ENCODE measurements at regions not wholly inside any gene's neighbourhood (a gene's known extent, or its start where the extent isn't known, plus 50 kb on each side); places are given as distances from the start of the nearest gene placed in this dataset.

DNA sequence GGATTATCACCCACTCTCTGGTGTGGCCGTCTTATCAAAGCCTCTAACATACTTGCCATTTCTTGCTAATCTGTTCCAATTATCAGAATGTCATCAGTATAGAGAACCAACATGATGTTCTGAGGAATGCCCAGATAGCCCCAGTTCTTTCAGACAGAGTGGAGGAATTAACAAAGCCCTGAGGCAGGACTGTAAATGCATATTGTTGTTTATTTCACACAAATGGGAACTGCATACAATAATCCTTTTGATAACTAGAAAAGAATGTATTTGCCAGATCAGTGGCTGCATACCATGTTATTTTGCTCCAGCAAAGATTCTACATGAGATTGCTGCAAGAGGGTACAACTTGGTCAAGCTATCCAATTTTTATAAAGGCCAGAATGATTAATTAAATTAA is 112.8 kb upstream of the HEY2 start:
- H3K9ac ChIP-seq (ENCODE audit: insufficient read depth in 1 of 2, low read depth in 2 of 2, low read length in 2 of 2), result no peak overlapping the region
- ChIA-PET CTCF (ENCODE audit: low intra/inter-chr PET ratio) (no interaction called here), POLR2A (no interaction called here)
- FAIRE-seq, result no peak
- H3K27me3 ChIP-seq (ENCODE audit: control insufficient read depth in 2 of 2, insufficient read depth in 2 of 2, low read length in 2 of 2), result peaks cover 0 to 9% of the 10 kb centered on the region in 2 experiments; a peak in 1 of 5 replicates
- H3K27ac ChIP-seq (ENCODE audit: extremely low read depth, low read depth, low read length), result no peak overlapping the region
- in situ Hi-C loops (cut with MboI), result no loop called here
- no peak for TF ChIP-seq U2AF2 (optimal IDR thresholded peaks at IDR 0.05; ENCODE audit: low read depth, low read length)
- no peak for TF ChIP-seq NR2C1 (IDR thresholded peaks at IDR 0.05)
- TF ChIP-seq NR2C1 (tag; IDR thresholded peaks at IDR 0.05), result no peak
- H3K4me1 ChIP-seq (replicated peaks in 1 of 2; ENCODE audit: control insufficient read depth in 2 of 2, insufficient read depth in 2 of 2, low read length in 2 of 2), result no peaks in the 10 kb centered on the region
- no peak for DNase-seq (ENCODE audit: extremely low read depth in 1 of 4, low spot score in 3 of 4)
- no peak for ATAC-seq
- no peak overlapping the region for H3K4me2 ChIP-seq (ENCODE audit: insufficient read depth, low read length)
- no peaks in the 10 kb centered on the region for H3K36me3 ChIP-seq (ENCODE audit: control insufficient read depth, insufficient read depth, low read length)
- no peak overlapping the region for H2AFZ ChIP-seq (ENCODE audit: low read depth, low read length)
- BruUV-seq (replicated peaks), result no TSS peak
- 15% methylated on average over 1 of the region's 1 CpG for WGBS (ENCODE audit: insufficient coverage, low coverage, missing lambda C conversion rate)
- intact Hi-C loops (cut with micrococcal nuclease), result no loop called here
- no peaks in the 10 kb centered on the region; the same call in none of the 2 replicates for H4K20me1 ChIP-seq (replicated peaks; ENCODE audit: control insufficient read depth, insufficient read depth, low read length)
- H3K4me3 ChIP-seq, result no peak overlapping the region
- H3K9me1 ChIP-seq (ENCODE audit: control insufficient read depth, insufficient read depth, low read length), result no peaks in the 10 kb centered on the region
- H3K79me2 ChIP-seq (ENCODE audit: control insufficient read depth, insufficient read depth, low read length), result no peaks in the 10 kb centered on the region
- no peaks in the 10 kb centered on the region for H3K9me3 ChIP-seq (replicated peaks; ENCODE audit: control insufficient read depth, insufficient read depth, low read depth, low read length)

GRCh38 chr6:125637207-125637606 is 112.2 kb upstream of the HEY2 start:
- Histone ChIP-seq H3K9ac (ENCODE audit: insufficient read depth in 1 of 2, low read depth in 2 of 2, low read length in 2 of 2) (no peak overlapping the region), H3K9me1 (ENCODE audit: control insufficient read depth, insufficient read depth, low read length) (no peaks in the 10 kb centered on the region), H3K9me3 (replicated peaks; ENCODE audit: control insufficient read depth, insufficient read depth, low read depth, low read length) (no peaks in the 10 kb centered on the region), H3K4me3 (no peak overlapping the region), H3K36me3 (ENCODE audit: control insufficient read depth, insufficient read depth, low read length) (no peaks in the 10 kb centered on the region), H4K20me1 (replicated peaks; ENCODE audit: control insufficient read depth, insufficient read depth, low read length) (no peaks in the 10 kb centered on the region; the same call in none of the 2 replicates), H3K4me1 (replicated peaks in 1 of 2; ENCODE audit: control insufficient read depth in 2 of 2, insufficient read depth in 2 of 2, low read length in 2 of 2) (no peaks in the 10 kb centered on the region), H3K27me3 (ENCODE audit: control insufficient read depth in 2 of 2, insufficient read depth in 2 of 2, low read length in 2 of 2) (peaks cover 0 to 9% of the 10 kb centered on the region in 2 experiments; a peak in 1 of 5 replicates), H3K79me2 (ENCODE audit: control insufficient read depth, insufficient read depth, low read length) (no peaks in the 10 kb centered on the region), H3K27ac (ENCODE audit: extremely low read depth, low read depth, low read length) (no peak overlapping the region), H3K4me2 (ENCODE audit: insufficient read depth, low read length) (no peak overlapping the region), H2AFZ (ENCODE audit: low read depth, low read length) (no peak overlapping the region)
- FAIRE-seq (no peak), ATAC-seq (no peak), DNase-seq (ENCODE audit: extremely low read depth in 1 of 4, low spot score in 3 of 4) (no peak)
- WGBS (ENCODE audit: insufficient coverage, low coverage, missing lambda C conversion rate), result 6% methylated on average over 2 of the region's 2 CpGs
- BruUV-seq (replicated peaks), result no TSS peak
- in situ Hi-C loops (cut with MboI), result no loop called here
- no peak for TF ChIP-seq E2F1 (CRISPR knock-in tag; IDR thresholded peaks at IDR 0.05)
- TF ChIP-seq KLF6 (CRISPR knock-in tag; IDR thresholded peaks at IDR 0.05; ENCODE audit: borderline replicate concordance), result no peak
- no peak for TF ChIP-seq KHSRP (IDR thresholded peaks at IDR 0.05)
- intact Hi-C loops (cut with micrococcal nuclease), result no loop called here
- ChIA-PET POLR2A (no interaction called here), CTCF (ENCODE audit: low intra/inter-chr PET ratio) (no interaction called here)
